ENCODE measurements at regions not wholly inside any gene's neighbourhood (a gene's known extent, or its start where the extent isn't known, plus 50 kb on each side); places are given as distances from the start of the nearest gene placed in this dataset.

DNA sequence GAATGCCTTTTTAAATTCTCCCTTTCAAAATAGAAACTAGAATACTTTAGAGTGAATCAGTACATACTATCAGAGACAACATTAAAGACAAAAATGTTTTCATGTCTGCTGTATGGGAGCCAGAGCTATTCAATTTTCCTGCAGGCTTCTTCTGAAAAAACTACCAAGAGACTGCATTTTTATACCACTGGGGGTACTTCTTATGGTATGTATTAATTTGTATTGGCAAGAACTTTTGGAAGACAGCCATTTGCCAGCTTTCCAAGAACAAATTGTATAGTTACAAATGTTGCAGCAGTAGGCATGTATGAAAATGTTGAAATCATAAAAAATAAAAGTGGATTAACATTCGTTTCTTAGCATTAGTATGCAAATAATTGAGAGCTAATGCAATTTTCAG is 1010.0 kb upstream of the CADM2 start:
- no peak for TF ChIP-seq CTCF (IDR thresholded peaks at IDR 0.05; ENCODE audit: borderline replicate concordance, control extremely low read depth, extremely low read depth, insufficient read depth, missing control alignments)
- no peak for DNase-seq (ENCODE audit: low spot score)
- in situ Hi-C loops (cut with MboI; ENCODE audit: low sequenced_read_pairs, unreplicated experiment), result no loop called here

DNA sequence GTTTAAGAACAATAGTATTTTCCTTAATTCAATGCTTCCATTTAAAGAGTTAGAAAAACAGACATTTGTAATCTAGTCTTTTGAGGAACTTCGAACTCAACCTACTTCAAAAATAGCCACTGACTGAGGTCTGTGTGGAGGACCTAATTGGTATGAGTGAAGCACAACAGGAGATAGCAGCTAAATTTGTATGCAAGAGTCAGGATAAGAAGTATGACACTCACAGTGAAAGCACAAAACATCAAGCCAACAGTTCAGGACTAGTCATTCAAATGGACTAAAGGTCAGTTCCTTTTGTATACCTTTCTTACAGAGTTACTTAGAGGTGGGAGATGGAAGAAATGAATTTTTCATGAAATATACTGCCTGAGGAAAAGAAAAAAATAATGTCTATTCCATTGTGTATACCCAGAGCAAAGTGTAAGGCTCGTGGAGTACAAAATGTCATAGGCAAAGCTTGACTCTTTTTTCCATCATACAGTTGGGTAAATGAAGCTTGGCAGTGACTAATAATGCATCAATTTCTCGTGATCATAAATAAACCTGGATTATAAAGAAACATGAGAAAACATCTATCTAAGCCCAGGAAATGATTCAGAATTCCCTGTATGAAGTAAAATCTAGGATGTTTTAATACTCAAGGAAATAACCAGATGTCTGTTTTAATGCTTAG is 1005.2 kb upstream of the CADM2 start:
- in situ Hi-C loops (cut with MboI; ENCODE audit: low sequenced_read_pairs, unreplicated experiment), result no loop called here
- TF ChIP-seq CTCF (IDR thresholded peaks at IDR 0.05; ENCODE audit: borderline replicate concordance, control extremely low read depth, extremely low read depth, insufficient read depth, missing control alignments), result no peak
- no peak for DNase-seq (ENCODE audit: low spot score)

- DNase-seq (ENCODE audit: low spot score), result no peak
- in situ Hi-C loops (cut with MboI; ENCODE audit: low sequenced_read_pairs, unreplicated experiment), result no loop called here
- no peak for TF ChIP-seq CTCF (IDR thresholded peaks at IDR 0.05; ENCODE audit: borderline replicate concordance, control extremely low read depth, extremely low read depth, insufficient read depth, missing control alignments)
Observed at GRCh38 chr3:83956431-83956830, 1002.4 kb upstream of the CADM2 start.

GRCh38 chr3:83968356-83968755 is 990.4 kb upstream of the CADM2 start:
- no peak for TF ChIP-seq CTCF (IDR thresholded peaks at IDR 0.05; ENCODE audit: borderline replicate concordance, control extremely low read depth, extremely low read depth, insufficient read depth, missing control alignments)
- DNase-seq (ENCODE audit: low spot score), result no peak
- in situ Hi-C loops (cut with MboI; ENCODE audit: low sequenced_read_pairs, unreplicated experiment), result no loop called here

DNA sequence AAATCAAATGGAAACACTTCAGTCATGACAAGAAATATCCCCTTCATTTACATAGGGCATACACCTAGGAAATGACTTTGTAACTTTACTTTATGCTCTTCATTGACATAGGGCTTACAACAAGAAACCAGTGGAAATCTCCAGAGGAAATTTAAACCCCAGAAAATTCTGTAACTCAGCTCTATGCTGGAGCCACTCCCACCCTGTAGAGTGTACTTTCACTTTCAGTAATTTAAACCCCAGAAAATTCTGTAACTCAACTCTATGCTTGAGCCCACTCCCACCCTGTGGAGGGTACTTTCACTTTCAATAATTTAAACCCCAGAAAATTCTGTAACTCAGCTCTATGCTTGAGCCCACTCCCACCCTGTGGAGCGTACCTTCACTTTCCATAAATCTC is 987.1 kb upstream of the CADM2 start:
- no peak for DNase-seq (ENCODE audit: low spot score)
- in situ Hi-C loops (cut with MboI; ENCODE audit: low sequenced_read_pairs, unreplicated experiment), result no loop called here
- TF ChIP-seq CTCF (IDR thresholded peaks at IDR 0.05; ENCODE audit: borderline replicate concordance, control extremely low read depth, extremely low read depth, insufficient read depth, missing control alignments), result no peak

DNA sequence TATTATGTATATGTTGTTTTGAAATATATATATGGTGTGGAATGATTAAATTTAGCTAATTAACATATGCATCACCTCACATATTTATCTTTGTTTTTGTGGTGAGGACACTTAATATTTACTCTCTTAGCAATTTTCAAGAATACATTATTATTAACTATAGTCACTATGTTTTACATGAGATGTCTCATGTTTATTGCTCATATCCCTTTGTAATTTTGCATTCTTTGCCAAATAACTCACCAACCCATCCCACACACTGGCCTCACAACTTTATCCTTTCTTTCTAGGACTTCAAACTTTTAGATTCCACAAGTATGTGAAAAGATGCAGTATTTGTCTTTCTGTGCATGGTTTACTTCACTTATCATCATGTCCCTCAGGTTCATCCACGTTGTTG is 950.2 kb upstream of the CADM2 start:
- in situ Hi-C loops (cut with MboI; ENCODE audit: low sequenced_read_pairs, unreplicated experiment), result no loop called here
- TF ChIP-seq CTCF (IDR thresholded peaks at IDR 0.05; ENCODE audit: borderline replicate concordance, control extremely low read depth, extremely low read depth, insufficient read depth, missing control alignments), result no peak
- no peak for DNase-seq (ENCODE audit: low spot score)
